H1 (cell line): ENCODE measurements at regions not wholly inside any gene's neighbourhood (a gene's known extent, or its start where the extent isn't known, plus 50 kb on each side); places are given as distances from the start of the nearest gene placed in this dataset.

Experiments used
- CTCF ChIA-PET: fragments of 300-600 bp; sonication (Branson Sonifier 250); formaldehyde crosslinking; loops from one replicate; lab custom pipeline; 2021; ENCODE audit not compliant: partially characterized antibody; lab: Charles Lee
- POLR2A ChIA-PET: fragments of 300-600 bp; sonication (Branson Sonifier 250); formaldehyde crosslinking; loops from one replicate; lab custom pipeline; 2021; ENCODE audit warnings: inconsistent platforms; ENCODE audit not compliant: partially characterized antibody; lab: Charles Lee
- DNase-seq, 2 experiments: peaks; one replicate each; pipeline versions ENCODE4 v3.0.0 to v3.0.0-alpha.2; 2010 to 2022; ENCODE audit warnings: low spot score in 2 of 2, low read depth in 1 of 2, mixed read lengths in 1 of 2
- FAIRE-seq: peaks from 2 replicates; lab custom pipeline; 2011; peaks lifted over from hg19 to GRCh38; lab: Jason Lieb, UNC
- H2AFZ ChIP-seq: 2 replicates; pipeline ENCODE4 v1.8.1; 2012; ENCODE audit warnings: low read length, inconsistent platforms
- H2AK5ac ChIP-seq: 2 replicates; pipeline ENCODE4 v1.6.1; 2013; ENCODE audit warnings: low read depth, low read length
- H2BK120ac ChIP-seq: replicated peaks from 2 replicates; pipeline ENCODE3; 2013; ENCODE audit warnings: low read depth, low read length, inconsistent platforms
- H2BK12ac ChIP-seq: 2 replicates; pipeline ENCODE4 v1.6.1; 2013; ENCODE audit warnings: low read depth, low read length
- H2BK15ac ChIP-seq: 2 replicates; pipeline ENCODE4 v1.6.1; 2013; ENCODE audit warnings: low read length
- H2BK20ac ChIP-seq: 2 replicates; pipeline ENCODE4 v1.6.1; 2013; ENCODE audit warnings: low read length
- H2BK5ac ChIP-seq: 2 replicates; pipeline ENCODE4 v1.6.1; 2013; ENCODE audit warnings: low read depth, low read length
- H3K14ac ChIP-seq: 2 replicates; pipeline ENCODE4 v1.6.1; 2013; ENCODE audit warnings: inconsistent platforms; ENCODE audit not compliant: insufficient read length
- H3K18ac ChIP-seq: 2 replicates; pipeline ENCODE4 v1.6.1; 2013; ENCODE audit warnings: low read length; ENCODE audit errors: extremely low read depth
- H3K23ac ChIP-seq: 2 replicates; pipeline ENCODE4 v1.6.1; 2013; ENCODE audit warnings: inconsistent platforms; ENCODE audit not compliant: insufficient read length
- H3K23me2 ChIP-seq: 2 replicates; pipeline ENCODE4 v1.6.1; 2013; ENCODE audit warnings: low read depth, low read length
- H3K27ac ChIP-seq: 2 replicates; pipeline ENCODE4 v1.6.1; 2011; ENCODE audit warnings: low read depth, low read length, inconsistent platforms
- H3K27me3 ChIP-seq, 4 experiments: replicated peaks in 1 of 4; 1 replicate in 1 of 4; 2 replicates in 3 of 4; pipeline versions ENCODE4 v1.6.1 to v1.8.1; 2011 to 2013; ENCODE audit warnings: low read length in 3 of 4, mild to moderate bottlenecking in 3 of 4, inconsistent platforms in 2 of 4, mixed read lengths in 2 of 4, moderate library complexity in 1 of 4; ENCODE audit not compliant: control insufficient read depth in 3 of 4, insufficient read depth in 3 of 4; ENCODE audit errors: extremely low read depth in 1 of 4
- H3K36me3 ChIP-seq, 4 experiments: 2 replicates each; pipeline versions ENCODE4 v1.6.1 to v1.8.1; 2011 to 2013; ENCODE audit warnings: mild to moderate bottlenecking in 4 of 4, low read length in 3 of 4, moderate library complexity in 2 of 4, control low read depth in 1 of 4, inconsistent platforms in 1 of 4; ENCODE audit not compliant: insufficient read depth in 4 of 4, control insufficient read depth in 2 of 4
- H3K4ac ChIP-seq: replicated peaks from 2 replicates; pipeline ENCODE3; 2013; ENCODE audit warnings: low read length, low read depth, mixed read lengths, inconsistent platforms; ENCODE audit not compliant: insufficient read length
- H3K4me1 ChIP-seq, 4 experiments: replicated peaks in 1 of 4; 1 replicate in 1 of 4; 2 replicates in 3 of 4; pipeline versions ENCODE4 v1.6.1 to v1.8.1; 2011 to 2013; ENCODE audit warnings: low read length in 3 of 4, inconsistent platforms in 2 of 4, mixed read lengths in 1 of 4; ENCODE audit not compliant: insufficient read depth in 4 of 4, control insufficient read depth in 3 of 4
- H3K4me2 ChIP-seq, 2 experiments: 2 replicates each; pipeline versions ENCODE4 v1.6.1 to v1.8.1; 2011 to 2013; ENCODE audit warnings: low read depth in 2 of 2, low read length in 2 of 2, control low read depth in 1 of 2, inconsistent platforms in 1 of 2, mild to moderate bottlenecking in 1 of 2; ENCODE audit not compliant: insufficient read depth in 1 of 2
- H3K4me3 ChIP-seq, 4 experiments: fragments of 200-600, 300-600 bp in 1 of 4; sonication (generic), shearing (Covaris generic), sonication (Bioruptor Twin) in 1 of 4; 2 replicates each; pipeline versions ENCODE4 v1.5.1 to v1.8.1; 2011 to 2016; ENCODE audit warnings: low read length in 4 of 4, low read depth in 3 of 4, control low read depth in 2 of 4, inconsistent platforms in 2 of 4, mild to moderate bottlenecking in 2 of 4, mixed read lengths in 1 of 4, moderate library complexity in 1 of 4; ENCODE audit not compliant: insufficient read depth in 2 of 4; ENCODE audit errors: extremely low read depth in 1 of 4
- H3K56ac ChIP-seq: replicated peaks from 2 replicates; pipeline ENCODE3; 2013; ENCODE audit warnings: low read depth, mild to moderate bottlenecking, mixed read lengths, low read length, inconsistent platforms; ENCODE audit not compliant: insufficient read length
- H3K79me1 ChIP-seq: 2 replicates; pipeline ENCODE4 v1.6.1; 2013; ENCODE audit warnings: low read depth, low read length, control low read depth
- H3K79me2 ChIP-seq, 2 experiments: 2 replicates each; pipeline versions ENCODE4 v1.6.1 to v1.8.1; 2012 to 2013; ENCODE audit warnings: low read length in 2 of 2, mild to moderate bottlenecking in 2 of 2, inconsistent platforms in 1 of 2; ENCODE audit not compliant: insufficient read depth in 2 of 2, control insufficient read depth in 1 of 2
- H3K9ac ChIP-seq, 4 experiments: replicated peaks in 1 of 4; 1 replicate in 1 of 4; 2 replicates in 3 of 4; pipeline versions ENCODE4 v1.6.1 to v1.8.1; 2011 to 2013; ENCODE audit warnings: low read depth in 3 of 4, low read length in 3 of 4, control low read depth in 2 of 4, mild to moderate bottlenecking in 2 of 4, moderate library complexity in 2 of 4, inconsistent platforms in 1 of 4; ENCODE audit errors: extremely low read depth in 1 of 4
- H3K9me3 ChIP-seq, 2 experiments: 2 replicates each; pipeline versions ENCODE4 v1.6.1 to v1.8.1; 2012 to 2013; ENCODE audit warnings: mild to moderate bottlenecking in 2 of 2, moderate library complexity in 2 of 2, control low read depth in 1 of 2, inconsistent platforms in 1 of 2, low read depth in 1 of 2, low read length in 1 of 2, mixed read lengths in 1 of 2; ENCODE audit not compliant: insufficient read depth in 2 of 2
- H4K20me1 ChIP-seq, 2 experiments: replicated peaks in 1 of 2; 2 replicates each; pipeline versions ENCODE3 to v1.8.1; 2011 to 2013; ENCODE audit warnings: inconsistent platforms in 2 of 2, low read length in 2 of 2, mild to moderate bottlenecking in 1 of 2; ENCODE audit not compliant: insufficient read depth in 2 of 2, control insufficient read depth in 1 of 2
- H4K5ac ChIP-seq: 2 replicates; pipeline ENCODE4 v1.6.1; 2013; ENCODE audit warnings: low read length, low read depth, mixed read lengths, inconsistent platforms; ENCODE audit not compliant: insufficient read length
- H4K8ac ChIP-seq: 2 replicates; pipeline ENCODE4 v1.8.0; 2013; ENCODE audit warnings: mild to moderate bottlenecking, moderate library complexity, low read length, inconsistent platforms; ENCODE audit not compliant: insufficient read depth; ENCODE audit errors: extremely low read depth
- H4K91ac ChIP-seq: replicated peaks from 2 replicates; pipeline ENCODE3; 2013; ENCODE audit warnings: low read length, mixed read lengths, inconsistent platforms; ENCODE audit not compliant: insufficient read length
- CEBPB ChIP-seq: IDR thresholded peaks from 2 replicates; pipeline ENCODE4 v1.6.1; 2012; ENCODE audit warnings: low read depth, low read length
- EGR1 ChIP-seq: IDR thresholded peaks from 2 replicates; pipeline ENCODE4 v1.6.1; 2011; ENCODE audit warnings: low read depth, low read length, borderline replicate concordance
- FOSL1 ChIP-seq: IDR thresholded peaks from 2 replicates; pipeline ENCODE4 v1.6.1; 2011; ENCODE audit warnings: mild to moderate bottlenecking, low read depth, low read length, moderate library complexity; ENCODE audit not compliant: insufficient read depth
- GABPA ChIP-seq: IDR thresholded peaks from 2 replicates; pipeline ENCODE4 v1.6.1; 2011; ENCODE audit warnings: mild to moderate bottlenecking, low read length, moderate library complexity, borderline replicate concordance; ENCODE audit not compliant: insufficient read depth
- KDM5A ChIP-seq: fragments of 200-600 bp; IDR thresholded peaks from 2 replicates; pipeline ENCODE4 v1.7.1; 2012; ENCODE audit warnings: mild to moderate bottlenecking, low read length, inconsistent platforms, mixed read lengths
- MAFK ChIP-seq: IDR thresholded peaks from 2 replicates; pipeline ENCODE4 v1.6.1; 2012; ENCODE audit warnings: low read depth, mild to moderate bottlenecking, improper control_type of control experiment, low read length
- SAP30 ChIP-seq: fragments of 300-600 bp; sonication (generic); IDR thresholded peaks from 2 replicates; pipeline ENCODE4 v1.7.1; 2012; ENCODE audit warnings: low read length, moderate library complexity, mild to moderate bottlenecking, inconsistent platforms; ENCODE audit not compliant: insufficient read depth, insufficient replicate concordance
- SRF ChIP-seq: IDR thresholded peaks from 2 replicates; pipeline ENCODE4 v1.6.1; 2011; ENCODE audit warnings: mild to moderate bottlenecking, low read depth, low read length, moderate library complexity
- WGBS, 2 experiments: shearing (Covaris generic) in 1 of 2; methylation state at CpG; one replicate each; pipeline versions ENCODE4 v1.1.6 to v1.1.7; 2013 to 2015; ENCODE audit warnings: low lambda C conversion rate in 2 of 2, mixed read lengths in 2 of 2, inconsistent platforms in 1 of 2, low coverage in 1 of 2, missing lambda C conversion rate in 1 of 2; ENCODE audit not compliant: insufficient replicate concordance in 2 of 2, insufficient coverage in 1 of 2, insufficient read length in 1 of 2; ENCODE audit errors: extremely low coverage in 1 of 2, missing lambda C conversion rate in 1 of 2; 5-methylcytosine and 5-hydroxymethylcytosine counted together
- TF ChIP-seq, protein P1 (sequence below): IDR thresholded peaks from 2 replicates; pipeline ENCODE4 v1.6.1; 2012; ENCODE audit warnings: inconsistent platforms

DNA sequence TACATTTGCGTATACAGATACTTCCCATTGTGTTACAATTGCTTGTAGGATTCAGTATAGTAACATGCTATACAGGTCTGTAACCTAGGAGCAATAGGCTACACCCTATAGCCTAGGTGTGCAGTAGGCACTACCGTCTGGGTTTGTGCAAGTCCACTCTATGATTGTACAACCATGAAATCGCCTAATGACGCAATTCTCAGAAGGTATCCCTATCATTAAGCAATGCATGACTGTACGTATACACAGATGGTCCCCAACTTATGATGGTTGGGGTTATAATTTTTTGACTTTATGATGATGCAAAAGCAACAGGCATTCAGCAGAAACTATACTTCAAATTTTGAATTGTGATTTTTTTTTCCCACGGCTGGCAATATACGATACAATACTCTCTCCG, 458.2 kb upstream of the NOX3 start:
- H3K79me2 ChIP-seq = no peaks in the 10 kb centered on the region
- 82% methylated on average over 8 of the region's 8 CpGs; no CpG with 5 or more reads in 1 of the 2 experiments for whole genome bisulfite sequencing, 2 experiments
- TF ChIP-seq MAFK = no peak
- TF ChIP-seq GABPA = no peak
- no peak for TF ChIP-seq FOSL1
- no peak for TF ChIP-seq SAP30
- TF ChIP-seq KDM5A = no peak
- TF ChIP-seq, protein P1, sequence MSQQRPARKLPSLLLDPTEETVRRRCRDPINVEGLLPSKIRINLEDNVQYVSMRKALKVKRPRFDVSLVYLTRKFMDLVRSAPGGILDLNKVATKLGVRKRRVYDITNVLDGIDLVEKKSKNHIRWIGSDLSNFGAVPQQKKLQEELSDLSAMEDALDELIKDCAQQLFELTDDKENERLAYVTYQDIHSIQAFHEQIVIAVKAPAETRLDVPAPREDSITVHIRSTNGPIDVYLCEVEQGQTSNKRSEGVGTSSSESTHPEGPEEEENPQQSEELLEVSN = no peak
- no peak for TF ChIP-seq SRF
- TF ChIP-seq CEBPB = no peak
- TF ChIP-seq EGR1 = no peak
- FAIRE-seq (no peak), DNase-seq (no peak)
- H2BK15ac ChIP-seq = no peak overlapping the region
- H3K56ac ChIP-seq = no peak overlapping the region
- POLR2A ChIA-PET = no interaction called here
- no peaks in the 10 kb centered on the region for H3K27me3 ChIP-seq
- no peaks in the 10 kb centered on the region for H3K36me3 ChIP-seq
- H3K4me1 ChIP-seq = peaks cover 0 to 4% (median 1%) of the 10 kb centered on the region in 4 experiments; a peak in 3 of 7 replicates
- no peak overlapping the region for H4K8ac ChIP-seq
- H4K5ac ChIP-seq = no peak overlapping the region
- CTCF ChIA-PET = no interaction called here
- H3K23me2 ChIP-seq = no peaks in the 10 kb centered on the region
- no peak overlapping the region for H3K4ac ChIP-seq
- H3K4me3 ChIP-seq = no peak overlapping the region
- H2BK12ac ChIP-seq = no peak overlapping the region
- no peaks in the 10 kb centered on the region for H3K79me1 ChIP-seq
- no peaks in the 10 kb centered on the region for H4K20me1 ChIP-seq
- no peak overlapping the region for H2AK5ac ChIP-seq
- no peak overlapping the region for H2BK5ac ChIP-seq
- H4K91ac ChIP-seq = no peak overlapping the region
- no peak overlapping the region for H2BK120ac ChIP-seq
- no peak overlapping the region for H2AFZ ChIP-seq
- H3K18ac ChIP-seq = no peak overlapping the region
- H3K27ac ChIP-seq = no peak overlapping the region
- no peak overlapping the region for H3K9ac ChIP-seq
- no peak overlapping the region for H3K14ac ChIP-seq
- H3K23ac ChIP-seq = no peak overlapping the region
- H3K4me2 ChIP-seq = no peak overlapping the region
- H3K9me3 ChIP-seq = no peaks in the 10 kb centered on the region
- H2BK20ac ChIP-seq = no peak overlapping the region
